ENCODE measurements at regions not wholly inside any gene's neighbourhood (a gene's known extent, or its start where the extent isn't known, plus 50 kb on each side); places are given as distances from the start of the nearest gene placed in this dataset.

DNA sequence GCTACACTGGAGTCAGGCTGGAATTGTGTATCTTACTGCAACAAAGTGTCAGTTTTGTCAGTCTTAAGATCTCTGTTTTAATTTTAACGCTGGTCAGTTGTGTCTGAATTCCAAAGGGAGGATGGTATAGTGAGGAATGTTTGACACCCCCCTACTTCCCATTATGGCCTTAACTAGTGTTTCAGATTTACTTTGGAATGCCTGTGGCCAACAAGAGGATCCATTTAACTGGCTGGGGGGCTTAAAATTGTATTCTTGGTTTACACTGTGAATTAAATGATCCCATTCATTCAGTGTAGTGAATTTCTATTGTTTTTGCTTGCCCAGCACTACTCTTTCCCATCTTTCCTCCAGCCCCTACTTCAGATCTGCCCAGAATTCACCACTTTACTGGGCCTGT is 75.8 kb upstream of the IQCM start:
- TF ChIP-seq CTCF (IDR thresholded peaks at IDR 0.05): no peak
- TF ChIP-seq, protein P1, sequence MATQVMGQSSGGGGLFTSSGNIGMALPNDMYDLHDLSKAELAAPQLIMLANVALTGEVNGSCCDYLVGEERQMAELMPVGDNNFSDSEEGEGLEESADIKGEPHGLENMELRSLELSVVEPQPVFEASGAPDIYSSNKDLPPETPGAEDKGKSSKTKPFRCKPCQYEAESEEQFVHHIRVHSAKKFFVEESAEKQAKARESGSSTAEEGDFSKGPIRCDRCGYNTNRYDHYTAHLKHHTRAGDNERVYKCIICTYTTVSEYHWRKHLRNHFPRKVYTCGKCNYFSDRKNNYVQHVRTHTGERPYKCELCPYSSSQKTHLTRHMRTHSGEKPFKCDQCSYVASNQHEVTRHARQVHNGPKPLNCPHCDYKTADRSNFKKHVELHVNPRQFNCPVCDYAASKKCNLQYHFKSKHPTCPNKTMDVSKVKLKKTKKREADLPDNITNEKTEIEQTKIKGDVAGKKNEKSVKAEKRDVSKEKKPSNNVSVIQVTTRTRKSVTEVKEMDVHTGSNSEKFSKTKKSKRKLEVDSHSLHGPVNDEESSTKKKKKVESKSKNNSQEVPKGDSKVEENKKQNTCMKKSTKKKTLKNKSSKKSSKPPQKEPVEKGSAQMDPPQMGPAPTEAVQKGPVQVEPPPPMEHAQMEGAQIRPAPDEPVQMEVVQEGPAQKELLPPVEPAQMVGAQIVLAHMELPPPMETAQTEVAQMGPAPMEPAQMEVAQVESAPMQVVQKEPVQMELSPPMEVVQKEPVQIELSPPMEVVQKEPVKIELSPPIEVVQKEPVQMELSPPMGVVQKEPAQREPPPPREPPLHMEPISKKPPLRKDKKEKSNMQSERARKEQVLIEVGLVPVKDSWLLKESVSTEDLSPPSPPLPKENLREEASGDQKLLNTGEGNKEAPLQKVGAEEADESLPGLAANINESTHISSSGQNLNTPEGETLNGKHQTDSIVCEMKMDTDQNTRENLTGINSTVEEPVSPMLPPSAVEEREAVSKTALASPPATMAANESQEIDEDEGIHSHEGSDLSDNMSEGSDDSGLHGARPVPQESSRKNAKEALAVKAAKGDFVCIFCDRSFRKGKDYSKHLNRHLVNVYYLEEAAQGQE (IDR thresholded peaks at IDR 0.05; ENCODE audit: insufficient read depth in 1 of 2, low read depth in 2 of 2, low read length in 1 of 2): no peak
- TF ChIP-seq POLR2AphosphoS5 (IDR thresholded peaks at IDR 0.05; ENCODE audit: low read depth, low read length): no peak
- no peak for TF ChIP-seq TCF7L2 (IDR thresholded peaks at IDR 0.05; ENCODE audit: low read depth, low read length)

Data from Panc1 (cell line).